ENCODE measurements at regions not wholly inside any gene's neighbourhood (a gene's known extent, or its start where the extent isn't known, plus 50 kb on each side); places are given as distances from the start of the nearest gene placed in this dataset.

- TF ChIP-seq CTCF (IDR thresholded peaks at IDR 0.05; ENCODE audit: low read depth, low read length, missing input control) (peak; percentile 38), RXRA (IDR thresholded peaks at IDR 0.05) (peak in 1 of 2 donors; percentile 19), RAD21 (IDR thresholded peaks at IDR 0.05) (peak; percentile 89 to 94), JUND (IDR thresholded peaks at IDR 0.05) (no peak), SP1 (IDR thresholded peaks at IDR 0.05) (no peak), HNF4A (conservative IDR thresholded peaks at IDR 0.05) (peak in 1 of 2 donors; percentile 39)
- Histone ChIP-seq H3K9ac (ENCODE audit: low read depth in 1 of 2, low read length in 2 of 2) (no peak overlapping the region), H3K4me3 (ENCODE audit: low read depth in 1 of 3, low read length in 3 of 3) (no peak overlapping the region), H3K4me1 (ENCODE audit: control insufficient read depth in 4 of 4, insufficient read depth in 4 of 4, low read length in 3 of 4) (peaks cover 0 to 28% (median 19%) of the 10 kb centered on the region in 4 donors), H3K27me3 (ENCODE audit: control insufficient read depth in 4 of 4, insufficient read depth in 4 of 4, low read length in 3 of 4) (no peaks in the 10 kb centered on the region), H3K27ac (ENCODE audit: low read depth in 1 of 2, low read length in 2 of 2) (no peak overlapping the region), H3K36me3 (ENCODE audit: control insufficient read depth in 4 of 4, insufficient read depth in 3 of 4, low read depth in 1 of 4, low read length in 3 of 4) (no peaks in the 10 kb centered on the region), H3K9me3 (ENCODE audit: control insufficient read depth in 4 of 4, low read length in 3 of 4) (no peaks in the 10 kb centered on the region)
- no peak for DNase-seq (ENCODE audit: low spot score)
- WGBS, result 19% methylated on average over 4 of the region's 4 CpGs
These were observed 181.9 kb upstream of the KBTBD8 start for GRCh38 chr3:66816090-66816761.

- Histone ChIP-seq H3K9ac (ENCODE audit: low read depth in 1 of 2, low read length in 2 of 2) (no peak overlapping the region), H3K27ac (ENCODE audit: low read depth in 1 of 2, low read length in 2 of 2) (no peak overlapping the region), H3K36me3 (ENCODE audit: control insufficient read depth in 4 of 4, insufficient read depth in 3 of 4, low read depth in 1 of 4, low read length in 3 of 4) (no peaks in the 10 kb centered on the region), H3K27me3 (ENCODE audit: control insufficient read depth in 4 of 4, insufficient read depth in 4 of 4, low read length in 3 of 4) (no peaks in the 10 kb centered on the region), H3K4me1 (ENCODE audit: control insufficient read depth in 4 of 4, insufficient read depth in 4 of 4, low read length in 3 of 4) (peaks cover 7 to 44% (median 29%) of the 10 kb centered on the region in 4 donors), H3K4me3 (ENCODE audit: low read depth in 1 of 3, low read length in 3 of 3) (no peak overlapping the region), H3K9me3 (ENCODE audit: control insufficient read depth in 4 of 4, low read length in 3 of 4) (no peaks in the 10 kb centered on the region)
- no peak for DNase-seq (ENCODE audit: low spot score)
- no peak for TF ChIP-seq ATF3 (IDR thresholded peaks at IDR 0.05)
- no peak for TF ChIP-seq SP1 (IDR thresholded peaks at IDR 0.05)
- TF ChIP-seq NR2F2 (IDR thresholded peaks at IDR 0.05), result no peak
- no peak for TF ChIP-seq EGR1 (IDR thresholded peaks at IDR 0.05; ENCODE audit: low read depth in 2 of 2)
- TF ChIP-seq ZBTB33 (IDR thresholded peaks at IDR 0.05), result no peak
- TF ChIP-seq TAF1 (conservative IDR thresholded peaks at IDR 0.05), result no peak
- TF ChIP-seq RAD21 (IDR thresholded peaks at IDR 0.05), result no peak
- TF ChIP-seq MAX (IDR thresholded peaks at IDR 0.05), result no peak
- WGBS, result 81% methylated on average over 10 of the region's 10 CpGs
These were observed 180.1 kb upstream of the KBTBD8 start for GRCh38 chr3:66817951-66818557.

GRCh38 chr3:66819993-66820501 is 178.1 kb upstream of the KBTBD8 start:
- WGBS, result 31% methylated on average over 3 of the region's 3 CpGs
- Histone ChIP-seq H3K4me3 (ENCODE audit: low read depth in 1 of 3, low read length in 3 of 3) (no peak overlapping the region), H3K27ac (ENCODE audit: low read depth in 1 of 2, low read length in 2 of 2) (peak overlapping the region; percentile 27 to 75), H3K36me3 (ENCODE audit: control insufficient read depth in 4 of 4, insufficient read depth in 3 of 4, low read depth in 1 of 4, low read length in 3 of 4) (no peaks in the 10 kb centered on the region), H3K4me1 (ENCODE audit: control insufficient read depth in 4 of 4, insufficient read depth in 4 of 4, low read length in 3 of 4) (peaks cover 13 to 48% (median 36%) of the 10 kb centered on the region in 4 donors), H3K9me3 (ENCODE audit: control insufficient read depth in 4 of 4, low read length in 3 of 4) (no peaks in the 10 kb centered on the region), H3K27me3 (ENCODE audit: control insufficient read depth in 4 of 4, insufficient read depth in 4 of 4, low read length in 3 of 4) (no peaks in the 10 kb centered on the region), H3K9ac (ENCODE audit: low read depth in 1 of 2, low read length in 2 of 2) (no peak overlapping the region)
- no peak for DNase-seq (ENCODE audit: low spot score)
- TF ChIP-seq MAX (IDR thresholded peaks at IDR 0.05), result peak; percentile 65
- TF ChIP-seq SP1 (IDR thresholded peaks at IDR 0.05), result peak; percentile 81
- TF ChIP-seq HNF4G (IDR thresholded peaks at IDR 0.05), result no peak
- TF ChIP-seq ZBTB33 (IDR thresholded peaks at IDR 0.05), result peak; percentile 64
- TF ChIP-seq TAF1 (conservative IDR thresholded peaks at IDR 0.05), result no peak
- peak; percentile 53 to 55 for TF ChIP-seq RAD21 (IDR thresholded peaks at IDR 0.05)
- peak; percentile 60 for TF ChIP-seq ATF3 (IDR thresholded peaks at IDR 0.05)
- TF ChIP-seq NR2F2 (IDR thresholded peaks at IDR 0.05), result no peak
- no peak for TF ChIP-seq GABPA (IDR thresholded peaks at IDR 0.05 in 1 of 2, conservative IDR thresholded peaks at IDR 0.05 in 1 of 2)
- peak; percentile 84 for TF ChIP-seq FOXA2 (IDR thresholded peaks at IDR 0.05)
- TF ChIP-seq YY1 (IDR thresholded peaks at IDR 0.05), result peak; percentile 55

Data from liver (tissue), 8 donors.